GM21515 (cell line): ENCODE measurements at regions not wholly inside any gene's neighbourhood (a gene's known extent, or its start where the extent isn't known, plus 50 kb on each side); places are given as distances from the start of the nearest gene placed in this dataset.

Experiments used
- ATAC-seq: cut with Tn5 transposase; IDR thresholded peaks from one replicate; pipeline ENCODE4 v1.9.1; 2021; ENCODE audit not compliant: unreplicated experiment

- ATAC-seq: no peak
Observed at GRCh38 chr2:42927334-42928160, 135.2 kb upstream of the HAAO start.

GRCh38 chr2:42926434-42927333 lies 134.3 kb upstream of the HAAO start:
- no peak for ATAC-seq

GRCh38 chr2:42925742-42926433 lies 133.5 kb upstream of the HAAO start:
- no peak for ATAC-seq

- no peak for ATAC-seq
Observed at GRCh38 chr2:42924418-42924886, 132.1 kb upstream of the HAAO start.

GRCh38 chr2:42923580-42924417 lies 131.4 kb upstream of the HAAO start:
- ATAC-seq: no peak

DNA sequence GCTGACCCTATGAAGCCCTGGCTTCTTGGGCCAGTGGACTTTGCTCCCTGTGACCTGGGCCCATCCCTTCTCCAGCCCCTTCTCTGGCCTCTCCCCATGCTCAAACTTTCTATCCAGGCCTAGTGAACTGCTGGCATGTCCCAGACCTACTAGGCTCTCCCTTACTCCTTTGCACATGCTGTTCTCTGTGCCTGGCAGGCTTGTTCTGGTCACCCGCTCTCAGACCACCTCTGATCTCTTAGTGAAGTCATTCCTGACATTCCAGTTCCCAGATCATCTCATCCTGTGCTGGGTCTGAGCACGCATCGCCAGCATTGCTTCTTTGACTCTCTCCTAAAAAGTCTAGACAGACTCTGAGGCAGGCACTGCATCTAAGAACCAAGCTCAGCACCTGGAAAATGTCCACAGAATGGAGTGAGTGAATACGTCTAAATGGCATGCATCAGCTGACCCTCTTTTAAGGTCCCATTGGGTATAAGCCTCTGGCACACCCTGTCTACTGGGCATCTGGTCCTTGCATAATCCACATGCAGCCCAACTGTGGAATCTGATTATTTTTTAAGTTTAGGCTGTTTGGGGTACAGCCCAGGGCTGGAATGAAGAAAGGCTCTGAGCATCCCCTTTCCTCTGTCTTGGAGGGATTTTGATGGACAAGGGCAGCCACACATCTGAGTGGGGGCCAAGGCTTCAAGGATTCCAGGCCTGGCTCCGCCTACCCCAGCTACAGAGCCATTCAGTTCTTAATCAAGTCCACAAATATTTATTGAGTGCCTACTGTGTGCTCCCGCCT lies 130.6 kb upstream of the HAAO start:
- ATAC-seq: no peak

DNA sequence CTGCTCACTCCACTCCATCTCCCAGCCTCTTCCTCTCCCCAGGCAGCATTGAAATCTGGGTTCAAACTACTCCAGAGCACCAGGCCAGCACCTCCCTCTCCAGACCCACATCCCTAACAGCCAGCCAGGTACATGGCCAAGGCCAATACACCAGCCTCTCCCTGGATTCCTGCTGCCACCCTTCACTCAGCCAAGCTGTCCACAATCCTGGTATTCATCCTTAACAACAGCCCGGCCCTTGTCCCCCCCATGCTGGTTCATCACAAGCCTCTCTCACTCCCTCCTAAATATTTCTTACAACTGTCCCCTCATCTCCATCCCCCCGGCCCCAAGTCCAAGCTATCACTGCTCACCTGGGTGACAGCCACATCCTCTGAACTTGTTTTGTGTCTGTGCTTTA lies 129.9 kb upstream of the HAAO start:
- ATAC-seq: no peak

DNA sequence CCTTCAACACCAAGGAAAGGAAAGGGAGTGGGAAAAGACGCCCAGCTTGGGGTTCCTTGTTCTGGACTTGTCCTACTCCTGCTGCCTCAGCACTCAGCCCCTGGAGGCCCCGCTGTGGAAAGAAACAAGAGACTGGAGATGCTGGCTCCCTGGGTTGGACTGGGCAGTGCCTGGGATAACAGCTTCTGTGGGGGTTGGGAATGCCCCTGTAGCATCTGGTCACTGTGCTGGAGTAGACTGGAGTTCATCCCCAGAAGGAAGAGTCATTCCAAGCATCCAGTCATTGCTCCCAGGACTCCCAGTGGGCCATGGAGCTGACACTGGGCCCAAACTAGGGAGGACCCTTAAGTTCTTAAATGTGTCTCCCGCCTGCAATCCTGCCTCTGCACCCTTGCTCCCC lies 129.3 kb upstream of the HAAO start:
- no peak for ATAC-seq

- ATAC-seq: no peak
Observed at GRCh38 chr2:42921147-42921520, 128.8 kb upstream of the HAAO start.

- ATAC-seq: no peak
Observed at GRCh38 chr2:42920446-42921146, 128.2 kb upstream of the HAAO start.

- no peak for ATAC-seq
Observed at GRCh38 chr2:42918671-42919318, 126.4 kb upstream of the HAAO start.

DNA sequence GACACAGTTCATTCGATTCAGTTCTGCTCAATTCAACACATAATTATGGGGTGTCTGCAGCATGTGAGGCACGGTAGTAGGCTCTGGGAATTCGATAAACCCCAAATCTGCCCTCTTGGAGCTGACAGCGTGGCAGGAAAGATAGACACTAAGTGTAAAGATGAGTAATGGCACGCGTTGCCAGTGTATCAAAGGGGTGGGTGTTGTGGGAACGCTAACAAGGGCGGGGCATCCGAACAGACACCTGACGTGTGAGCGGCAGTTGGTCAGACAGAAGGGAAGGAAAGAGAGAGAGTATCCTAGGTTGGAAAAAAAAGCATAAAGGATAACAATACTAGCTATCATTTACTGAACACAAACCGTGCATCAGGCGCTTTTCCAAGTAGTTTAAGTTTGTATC lies 125.7 kb upstream of the HAAO start:
- ATAC-seq: no peak

DNA sequence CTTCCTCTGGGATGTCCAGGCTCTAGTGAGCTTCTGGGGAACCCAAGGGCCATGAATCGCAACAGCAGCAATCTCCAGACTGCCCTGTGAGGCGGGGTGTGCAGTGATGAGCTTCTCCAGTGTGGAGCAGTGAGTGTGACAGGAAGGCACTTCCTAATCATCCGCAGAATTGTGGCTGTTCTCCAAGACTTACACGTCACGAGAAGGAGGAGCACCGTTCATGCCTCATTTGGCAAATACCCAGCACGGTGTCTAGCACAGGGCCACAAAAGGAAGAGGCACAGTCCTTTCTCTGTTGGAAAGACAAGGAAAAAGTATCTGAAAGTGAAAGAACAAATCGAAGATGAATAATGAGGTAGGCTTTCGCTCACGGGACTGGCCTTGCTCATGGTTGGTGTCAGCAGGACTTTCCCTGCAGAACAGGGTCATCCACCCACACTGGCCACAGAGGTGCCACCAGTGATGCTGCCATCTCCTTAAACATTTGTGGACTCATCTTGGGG lies 125.1 kb upstream of the HAAO start:
- no peak for ATAC-seq

- no peak for ATAC-seq
Observed at GRCh38 chr2:42916324-42916723, 123.9 kb upstream of the HAAO start.

DNA sequence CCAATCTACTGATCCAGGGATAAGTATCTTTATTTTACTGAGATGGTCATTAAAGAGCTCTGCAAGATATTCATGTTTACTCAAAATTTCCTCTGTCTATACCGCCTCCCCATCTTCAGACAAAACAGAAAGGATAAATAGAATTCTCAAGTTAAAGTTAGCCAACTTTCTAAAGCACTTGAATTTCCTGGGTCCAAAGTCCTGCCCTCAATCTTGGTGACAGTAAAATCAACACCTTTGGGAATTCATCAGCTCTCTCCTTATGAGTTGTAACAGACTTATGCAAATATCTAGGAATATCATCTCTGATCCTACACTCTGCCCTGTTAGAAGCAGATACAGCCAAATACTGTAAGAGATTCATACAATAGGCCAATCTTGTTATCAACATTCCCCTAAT lies 122.5 kb upstream of the HAAO start:
- no peak for ATAC-seq

DNA sequence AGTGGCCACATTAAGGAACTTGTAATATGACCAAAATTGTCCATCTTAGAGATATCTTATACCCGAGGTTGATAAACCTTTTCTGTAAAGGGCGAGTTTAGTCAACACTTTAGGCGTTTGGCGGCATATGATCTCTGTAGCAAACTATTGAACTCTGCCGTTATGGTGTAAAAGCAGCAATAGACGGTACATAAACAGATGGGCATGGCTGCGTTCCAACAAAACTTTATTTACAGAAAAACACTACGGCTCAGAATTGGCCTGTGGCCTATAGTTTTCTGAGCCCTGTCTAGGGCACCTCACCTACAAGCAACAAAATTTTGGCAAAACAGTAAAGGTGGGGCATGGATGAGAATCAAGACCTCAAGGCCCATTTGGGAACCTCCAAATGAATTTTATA lies 121.9 kb upstream of the HAAO start:
- ATAC-seq: no peak

DNA sequence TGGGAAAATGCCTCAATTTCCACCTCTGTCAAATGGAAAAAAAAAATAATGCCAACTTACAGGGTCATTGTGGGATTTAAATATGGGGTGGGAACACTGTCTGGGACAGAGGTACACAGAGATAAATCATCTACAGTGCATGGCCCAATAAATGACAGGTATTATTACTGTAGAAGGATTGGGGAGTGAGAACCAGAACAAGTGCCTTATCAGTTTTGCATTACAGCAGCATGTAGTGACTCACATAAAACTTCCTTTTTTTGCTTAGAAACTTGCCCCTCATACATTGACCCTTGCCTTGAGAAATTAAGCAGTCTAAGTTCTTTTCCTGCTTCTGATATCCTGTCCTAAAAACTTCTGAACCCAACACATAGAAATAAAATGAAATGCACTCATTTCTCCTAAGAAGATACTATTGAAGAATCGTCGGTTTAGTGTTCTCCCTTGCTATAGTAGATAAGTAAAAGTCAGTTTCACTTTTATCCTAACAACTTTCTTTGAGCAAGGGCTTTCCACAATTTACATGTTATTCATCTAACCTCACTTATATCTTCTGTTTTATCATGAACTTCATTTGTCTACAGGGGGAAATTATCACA lies 121.0 kb upstream of the HAAO start:
- ATAC-seq: no peak
